ENCODE measurements at regions not wholly inside any gene's neighbourhood (a gene's known extent, or its start where the extent isn't known, plus 50 kb on each side); places are given as distances from the start of the nearest gene placed in this dataset.

DNA sequence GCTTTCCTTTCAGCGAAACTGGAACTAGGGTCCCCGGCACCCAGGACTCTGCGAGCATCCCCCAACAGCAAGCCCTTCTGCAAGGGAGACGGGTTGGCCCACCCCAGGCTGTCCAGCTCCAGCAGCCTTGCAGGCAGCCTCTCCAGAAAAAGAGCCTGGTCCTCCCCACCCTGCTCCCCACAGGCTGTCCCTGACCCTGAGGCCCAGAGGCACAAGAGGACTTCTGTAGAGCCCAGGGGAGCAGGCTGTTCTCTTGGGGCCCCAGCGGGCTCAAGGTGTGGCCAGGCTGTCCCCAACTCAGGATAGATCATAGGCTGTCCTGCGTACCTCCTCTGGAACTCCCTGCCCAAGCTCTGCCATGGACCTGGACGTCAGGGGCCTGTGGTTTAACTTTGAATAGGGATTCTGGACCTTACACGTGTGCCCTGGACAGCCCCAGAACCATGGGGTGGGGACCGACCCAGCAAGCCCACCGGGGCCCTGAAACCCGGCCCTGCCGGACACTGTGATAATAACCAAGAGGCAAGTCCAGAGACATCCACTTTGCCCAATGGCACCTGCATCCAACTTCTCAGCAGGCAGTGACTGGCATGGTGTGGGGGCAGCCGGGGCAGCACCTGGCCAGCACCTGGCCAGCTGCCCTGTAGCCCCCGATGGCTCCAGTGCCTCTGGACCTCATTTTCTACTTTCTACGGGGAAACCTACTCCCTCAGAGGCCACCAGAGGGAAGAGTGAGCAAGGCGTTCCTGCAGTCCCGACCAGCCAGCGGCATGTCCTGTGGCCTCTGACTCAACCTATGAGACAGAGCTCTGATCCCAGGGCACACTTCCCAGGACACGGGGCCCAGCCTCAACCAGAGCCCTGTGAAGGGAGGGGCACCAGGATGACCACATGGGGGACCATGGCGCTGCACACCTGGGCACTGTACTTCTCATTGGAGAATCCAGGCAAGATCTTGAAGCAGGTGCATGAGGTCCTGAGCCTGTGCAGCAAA lies 50.9 kb upstream of the TPM4 start:
- Histone ChIP-seq H3K36me3 (ENCODE audit: control insufficient read depth, insufficient read depth, low read length) (no peaks in the 10 kb centered on the region), H3K4me3 (ENCODE audit: low read depth in 2 of 2, low read length in 2 of 2) (no peak overlapping the region), H3K27ac (ENCODE audit: low read length) (no peak overlapping the region), H3K27me3 (ENCODE audit: control insufficient read depth, insufficient read depth, low read length) (no peaks in the 10 kb centered on the region), H3K9me3 (ENCODE audit: control insufficient read depth, insufficient read depth, low read depth, low read length) (no peaks in the 10 kb centered on the region), H3K4me1 (ENCODE audit: control insufficient read depth, insufficient read depth, low read length) (no peaks in the 10 kb centered on the region; the same call in 1 of the 2 replicates)
- no TSS peak for BruUV-seq (replicated peaks)
- intact Hi-C loops (cut with micrococcal nuclease; ENCODE audit: unreplicated experiment) (no loop called here), in situ Hi-C loops (cut with HindIII; ENCODE audit: low pct_unique_long_range_greater_than_20kb, low sequenced_read_pairs) (no loop called here)
- peak; percentile 28 for DNase-seq (ENCODE audit: low read depth, low spot score)
- peak; percentile 93 for ATAC-seq
- ChIA-PET CTCF (no interaction called here), POLR2A (interaction anchor here (0.6 kb wide), 1 partner anchor 160 kb away, joined by 3 read pairs; the partner anchor contains the start of gene FAM32A)
- TF ChIP-seq SIN3A (IDR thresholded peaks at IDR 0.05; ENCODE audit: borderline replicate concordance, insufficient read depth, low read depth, low read length): no peak
- TF ChIP-seq, protein P1, sequence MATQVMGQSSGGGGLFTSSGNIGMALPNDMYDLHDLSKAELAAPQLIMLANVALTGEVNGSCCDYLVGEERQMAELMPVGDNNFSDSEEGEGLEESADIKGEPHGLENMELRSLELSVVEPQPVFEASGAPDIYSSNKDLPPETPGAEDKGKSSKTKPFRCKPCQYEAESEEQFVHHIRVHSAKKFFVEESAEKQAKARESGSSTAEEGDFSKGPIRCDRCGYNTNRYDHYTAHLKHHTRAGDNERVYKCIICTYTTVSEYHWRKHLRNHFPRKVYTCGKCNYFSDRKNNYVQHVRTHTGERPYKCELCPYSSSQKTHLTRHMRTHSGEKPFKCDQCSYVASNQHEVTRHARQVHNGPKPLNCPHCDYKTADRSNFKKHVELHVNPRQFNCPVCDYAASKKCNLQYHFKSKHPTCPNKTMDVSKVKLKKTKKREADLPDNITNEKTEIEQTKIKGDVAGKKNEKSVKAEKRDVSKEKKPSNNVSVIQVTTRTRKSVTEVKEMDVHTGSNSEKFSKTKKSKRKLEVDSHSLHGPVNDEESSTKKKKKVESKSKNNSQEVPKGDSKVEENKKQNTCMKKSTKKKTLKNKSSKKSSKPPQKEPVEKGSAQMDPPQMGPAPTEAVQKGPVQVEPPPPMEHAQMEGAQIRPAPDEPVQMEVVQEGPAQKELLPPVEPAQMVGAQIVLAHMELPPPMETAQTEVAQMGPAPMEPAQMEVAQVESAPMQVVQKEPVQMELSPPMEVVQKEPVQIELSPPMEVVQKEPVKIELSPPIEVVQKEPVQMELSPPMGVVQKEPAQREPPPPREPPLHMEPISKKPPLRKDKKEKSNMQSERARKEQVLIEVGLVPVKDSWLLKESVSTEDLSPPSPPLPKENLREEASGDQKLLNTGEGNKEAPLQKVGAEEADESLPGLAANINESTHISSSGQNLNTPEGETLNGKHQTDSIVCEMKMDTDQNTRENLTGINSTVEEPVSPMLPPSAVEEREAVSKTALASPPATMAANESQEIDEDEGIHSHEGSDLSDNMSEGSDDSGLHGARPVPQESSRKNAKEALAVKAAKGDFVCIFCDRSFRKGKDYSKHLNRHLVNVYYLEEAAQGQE (IDR thresholded peaks at IDR 0.05; ENCODE audit: insufficient read depth in 1 of 2, low read depth in 2 of 2, low read length in 1 of 2): no peak
- TF ChIP-seq, protein P2, sequence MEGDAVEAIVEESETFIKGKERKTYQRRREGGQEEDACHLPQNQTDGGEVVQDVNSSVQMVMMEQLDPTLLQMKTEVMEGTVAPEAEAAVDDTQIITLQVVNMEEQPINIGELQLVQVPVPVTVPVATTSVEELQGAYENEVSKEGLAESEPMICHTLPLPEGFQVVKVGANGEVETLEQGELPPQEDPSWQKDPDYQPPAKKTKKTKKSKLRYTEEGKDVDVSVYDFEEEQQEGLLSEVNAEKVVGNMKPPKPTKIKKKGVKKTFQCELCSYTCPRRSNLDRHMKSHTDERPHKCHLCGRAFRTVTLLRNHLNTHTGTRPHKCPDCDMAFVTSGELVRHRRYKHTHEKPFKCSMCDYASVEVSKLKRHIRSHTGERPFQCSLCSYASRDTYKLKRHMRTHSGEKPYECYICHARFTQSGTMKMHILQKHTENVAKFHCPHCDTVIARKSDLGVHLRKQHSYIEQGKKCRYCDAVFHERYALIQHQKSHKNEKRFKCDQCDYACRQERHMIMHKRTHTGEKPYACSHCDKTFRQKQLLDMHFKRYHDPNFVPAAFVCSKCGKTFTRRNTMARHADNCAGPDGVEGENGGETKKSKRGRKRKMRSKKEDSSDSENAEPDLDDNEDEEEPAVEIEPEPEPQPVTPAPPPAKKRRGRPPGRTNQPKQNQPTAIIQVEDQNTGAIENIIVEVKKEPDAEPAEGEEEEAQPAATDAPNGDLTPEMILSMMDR (IDR thresholded peaks at IDR 0.05): no peak
- TF ChIP-seq TCF7L2 (IDR thresholded peaks at IDR 0.05; ENCODE audit: low read depth, low read length): no peak
- no peak for TF ChIP-seq POLR2AphosphoS5 (IDR thresholded peaks at IDR 0.05; ENCODE audit: low read depth, low read length)

DNA sequence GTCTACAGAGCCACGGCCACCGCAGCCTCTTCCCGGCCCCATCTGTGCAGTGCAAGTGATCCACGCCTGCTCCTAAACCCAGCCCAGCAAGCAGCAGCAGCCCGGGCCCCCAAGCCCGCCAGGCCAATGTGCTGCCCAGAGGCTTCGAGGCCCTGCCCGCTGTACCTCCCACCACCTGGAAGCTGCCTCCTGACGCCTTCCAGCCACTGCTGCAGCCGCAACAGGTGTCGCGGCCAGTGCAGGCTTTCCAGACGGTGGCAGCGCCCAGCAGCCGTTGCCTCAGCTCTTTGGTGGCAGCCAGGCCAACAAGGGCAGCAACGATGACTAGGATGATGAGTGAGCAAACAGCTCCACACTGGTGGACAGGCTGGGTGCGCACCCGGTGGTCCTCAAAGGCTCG lies 50.2 kb upstream of the TPM4 start:
- in situ Hi-C loops (cut with HindIII; ENCODE audit: low pct_unique_long_range_greater_than_20kb, low sequenced_read_pairs): no loop called here

More for the DNA sequence above, 50.2 kb upstream of the TPM4 start:
- Histone ChIP-seq H3K27me3 (ENCODE audit: control insufficient read depth, insufficient read depth, low read length) (no peaks in the 10 kb centered on the region), H3K4me1 (ENCODE audit: control insufficient read depth, insufficient read depth, low read length) (no peaks in the 10 kb centered on the region; the same call in 1 of the 2 replicates), H3K36me3 (ENCODE audit: control insufficient read depth, insufficient read depth, low read length) (no peaks in the 10 kb centered on the region), H3K4me3 (ENCODE audit: low read depth in 2 of 2, low read length in 2 of 2) (no peak overlapping the region), H3K27ac (ENCODE audit: low read length) (no peak overlapping the region), H3K9me3 (ENCODE audit: control insufficient read depth, insufficient read depth, low read depth, low read length) (no peaks in the 10 kb centered on the region)
- BruUV-seq (replicated peaks): no TSS peak
- intact Hi-C loops (cut with micrococcal nuclease; ENCODE audit: unreplicated experiment): no loop called here
- ChIA-PET POLR2A (interaction anchor here (0.6 kb wide), 1 partner anchor 159 kb away, joined by 3 read pairs; the partner anchor contains the start of gene FAM32A), CTCF (no interaction called here)
- TF ChIP-seq POLR2AphosphoS5 (IDR thresholded peaks at IDR 0.05; ENCODE audit: low read depth, low read length): no peak
- TF ChIP-seq SIN3A (IDR thresholded peaks at IDR 0.05; ENCODE audit: borderline replicate concordance, insufficient read depth, low read depth, low read length): no peak
- TF ChIP-seq, protein P2 (IDR thresholded peaks at IDR 0.05): no peak
- TF ChIP-seq TCF7L2 (IDR thresholded peaks at IDR 0.05; ENCODE audit: low read depth, low read length): no peak
- TF ChIP-seq, protein P1 (IDR thresholded peaks at IDR 0.05; ENCODE audit: insufficient read depth in 1 of 2, low read depth in 2 of 2, low read length in 1 of 2): no peak
- DNase-seq (ENCODE audit: low read depth, low spot score) (no peak), ATAC-seq (no peak)
